ENCODE measurements at regions not wholly inside any gene's neighbourhood (a gene's known extent, or its start where the extent isn't known, plus 50 kb on each side); places are given as distances from the start of the nearest gene placed in this dataset.

GRCh38 chr5:141771562-141771961 is 89.5 kb upstream of the ARAP3 start:
- Histone ChIP-seq H3K23me2 (ENCODE audit: low read depth, low read length) (no peaks in the 10 kb centered on the region), H3K79me1 (ENCODE audit: low read depth, low read length) (no peaks in the 10 kb centered on the region; the same call in 1 of the 2 replicates), H3K9me3 (ENCODE audit: insufficient read depth in 2 of 2, low read depth in 1 of 2, low read length in 1 of 2) (no peaks in the 10 kb centered on the region), H2BK120ac (replicated peaks; ENCODE audit: low read depth, low read length) (no peak overlapping the region), H4K20me1 (replicated peaks in 1 of 2; ENCODE audit: control insufficient read depth in 1 of 2, insufficient read depth in 2 of 2, low read length in 2 of 2) (no peaks in the 10 kb centered on the region), H3K18ac (ENCODE audit: extremely low read depth, low read length) (no peak overlapping the region), H3K4me3 (ENCODE audit: extremely low read depth in 1 of 4, insufficient read depth in 2 of 4, low read depth in 3 of 4, low read length in 4 of 4) (no peak overlapping the region), H4K5ac (ENCODE audit: insufficient read length, low read depth, low read length) (no peak overlapping the region), H3K27me3 (replicated peaks in 1 of 4; ENCODE audit: control insufficient read depth in 3 of 4, extremely low read depth in 1 of 4, insufficient read depth in 3 of 4, low read length in 3 of 4) (no peaks in the 10 kb centered on the region; a peak in 1 of 7 replicates), H3K23ac (ENCODE audit: insufficient read length) (no peak overlapping the region), H3K9ac (replicated peaks in 1 of 4; ENCODE audit: extremely low read depth in 1 of 4, low read depth in 3 of 4, low read length in 3 of 4) (no peak overlapping the region), H2AFZ (ENCODE audit: low read length) (no peak overlapping the region), H3K79me2 (ENCODE audit: control insufficient read depth in 1 of 2, insufficient read depth in 2 of 2, low read length in 2 of 2) (no peaks in the 10 kb centered on the region), H2BK12ac (ENCODE audit: low read depth, low read length) (0 out of 2 replicates have a peak overlapping the region, but pooled peaks have one; percentile 17), H4K8ac (ENCODE audit: extremely low read depth, insufficient read depth, low read length) (no peak overlapping the region), H3K36me3 (ENCODE audit: control insufficient read depth in 2 of 4, insufficient read depth in 4 of 4, low read length in 3 of 4) (no peaks in the 10 kb centered on the region), H2BK15ac (ENCODE audit: low read length) (0 out of 2 replicates have a peak overlapping the region, but pooled peaks have one; percentile 29), H4K91ac (replicated peaks; ENCODE audit: insufficient read length, low read length) (no peak overlapping the region), H3K4me2 (ENCODE audit: insufficient read depth in 1 of 2, low read depth in 2 of 2, low read length in 2 of 2) (no peak overlapping the region), H2AK5ac (ENCODE audit: low read depth, low read length) (no peak overlapping the region), H3K56ac (replicated peaks; ENCODE audit: insufficient read length, low read depth, low read length) (no peak overlapping the region), H3K4me1 (replicated peaks in 1 of 4; ENCODE audit: control insufficient read depth in 3 of 4, insufficient read depth in 4 of 4, low read length in 3 of 4) (peaks cover 0 to 7% (median 3%) of the 10 kb centered on the region in 4 experiments; a peak in 5 of 7 replicates), H3K4ac (replicated peaks; ENCODE audit: insufficient read length, low read depth, low read length) (no peak overlapping the region), H3K27ac (ENCODE audit: low read depth, low read length) (no peak overlapping the region), H2BK20ac (ENCODE audit: low read length) (no peak overlapping the region), H2BK5ac (ENCODE audit: low read depth, low read length) (no peak overlapping the region), H3K14ac (ENCODE audit: insufficient read length) (no peak overlapping the region)
- POLR2A ChIA-PET (ENCODE audit: partially characterized antibody): interaction anchor here (0.7 to 2.8 kb wide), 8 partner anchors 9 to 173 kb away, joined by 3 to 11 read pairs (median 4); no protein-coding TSS in a partner anchor
- CTCF ChIA-PET (ENCODE audit: partially characterized antibody): interaction anchor here (0.7 to 7.4 kb wide), 7 partner anchors 15 to 186 kb away, joined by 3 to 54 read pairs (median 3); partner anchors contain the start of gene PCDH12
- 69% methylated on average over 3 of the region's 3 CpGs; no CpG with 5 or more reads in 1 of the 2 experiments for WGBS, 2 experiments (ENCODE audit: extremely low coverage in 1 of 2, insufficient coverage in 1 of 2, insufficient read length in 1 of 2, insufficient replicate concordance in 2 of 2, low coverage in 1 of 2, low lambda C conversion rate in 2 of 2, missing lambda C conversion rate in 1 of 2)
- FAIRE-seq (no peak), DNase-seq (ENCODE audit: low read depth in 1 of 2, low spot score in 2 of 2) (no peak)
- TF ChIP-seq RAD21 (IDR thresholded peaks at IDR 0.05 in 1 of 2, conservative IDR thresholded peaks at IDR 0.05 in 1 of 2; ENCODE audit: low read depth in 2 of 2, low read length in 2 of 2): no peak
- no peak for TF ChIP-seq SRF (IDR thresholded peaks at IDR 0.05; ENCODE audit: low read depth, low read length)

All from H1 (cell line).